DMS114 treated with DMSO at 0.1 percent for 48 hours (cell line): ENCODE measurements at regions not wholly inside any gene's neighbourhood (a gene's known extent, or its start where the extent isn't known, plus 50 kb on each side); places are given as distances from the start of the nearest gene placed in this dataset.

ENCODE experiments used
- DNase-seq: peaks from one replicate; lab custom pipeline; 2025; ENCODE audit not compliant: unreplicated experiment; lab: John Stamatoyannopoulos, UW

- DNase-seq, result no peak
Observed at GRCh38 chr17:63240106-63240505, 206.0 kb downstream of the CYB561 start.

GRCh38 chr17:63246344-63246743 is 199.8 kb downstream of the CYB561 start:
- DNase-seq, result no peak

- no peak for DNase-seq
Observed at GRCh38 chr17:63247706-63248105, 198.4 kb downstream of the CYB561 start.

GRCh38 chr17:63249256-63250004 is 196.7 kb downstream of the CYB561 start:
- DNase-seq, result no peak

GRCh38 chr17:63250830-63251229 is 195.3 kb downstream of the CYB561 start:
- no peak for DNase-seq

- DNase-seq, result no peak
Observed at GRCh38 chr17:63258785-63259184, 187.3 kb downstream of the CYB561 start.

GRCh38 chr17:63262751-63263476 is 183.2 kb downstream of the CYB561 start:
- DNase-seq, result no peak

GRCh38 chr17:63265526-63265925 is 180.6 kb downstream of the CYB561 start:
- no peak for DNase-seq

GRCh38 chr17:63267846-63268245 is 178.3 kb downstream of the CYB561 start:
- DNase-seq, result no peak

GRCh38 chr17:63268827-63269226 is 177.3 kb downstream of the CYB561 start:
- no peak for DNase-seq

- DNase-seq, result no peak
Observed at GRCh38 chr17:63270610-63271009, 175.5 kb downstream of the CYB561 start.

GRCh38 chr17:63274146-63274545 is 172.0 kb downstream of the CYB561 start:
- no peak for DNase-seq

GRCh38 chr17:63275318-63275970 is 170.7 kb downstream of the CYB561 start:
- DNase-seq, result no peak

- DNase-seq, result no peak
Observed at GRCh38 chr17:63275971-63276745, 169.9 kb downstream of the CYB561 start.

GRCh38 chr17:63276821-63277220 is 169.3 kb downstream of the CYB561 start:
- no peak for DNase-seq

- DNase-seq, result no peak
Observed at GRCh38 chr17:63277629-63278028, 168.5 kb downstream of the CYB561 start.

GRCh38 chr17:63278728-63279442 is 167.2 kb downstream of the CYB561 start:
- DNase-seq, result no peak

- DNase-seq, result no peak
Observed at GRCh38 chr17:63279498-63280230, 166.4 kb downstream of the CYB561 start.

- no peak for DNase-seq
Observed at GRCh38 chr17:63282455-63282854, 163.7 kb downstream of the CYB561 start.

GRCh38 chr17:63285551-63285950 is 160.6 kb downstream of the CYB561 start:
- DNase-seq, result no peak
